HG03521 (cell line): ENCODE measurements at regions not wholly inside any gene's neighbourhood (a gene's known extent, or its start where the extent isn't known, plus 50 kb on each side); places are given as distances from the start of the nearest gene placed in this dataset.

Experiments
- ATAC-seq: cut with Tn5 transposase; IDR thresholded peaks from one replicate; pipeline ENCODE4 v1.9.1; 2021; ENCODE audit warnings: mild to moderate bottlenecking, moderate library complexity; ENCODE audit not compliant: unreplicated experiment

GRCh38 chr7:79877874-79878465 is 256.7 kb upstream of the GNAI1 start:
- ATAC-seq = no peak

GRCh38 chr7:79876848-79877252 is 257.8 kb upstream of the GNAI1 start:
- no peak for ATAC-seq

GRCh38 chr7:79874797-79875196 is 259.8 kb upstream of the GNAI1 start:
- ATAC-seq = no peak

GRCh38 chr7:79872176-79872575 is 262.5 kb upstream of the GNAI1 start:
- no peak for ATAC-seq

GRCh38 chr7:79868010-79868409 is 266.6 kb upstream of the GNAI1 start:
- no peak for ATAC-seq

- ATAC-seq = no peak
Measured at GRCh38 chr7:79862447-79863210, 272.0 kb upstream of the GNAI1 start.

- ATAC-seq = no peak
Measured at GRCh38 chr7:79855172-79855571, 279.5 kb upstream of the GNAI1 start.

GRCh38 chr7:79854621-79855020 is 280.0 kb upstream of the GNAI1 start:
- ATAC-seq = no peak

- no peak for ATAC-seq
Measured at GRCh38 chr7:79837915-79838314, 296.7 kb upstream of the GNAI1 start.

GRCh38 chr7:79833616-79834015 is 301.0 kb upstream of the GNAI1 start:
- ATAC-seq = no peak

- ATAC-seq = no peak
Measured at GRCh38 chr7:79828866-79829265, 305.8 kb upstream of the GNAI1 start.

GRCh38 chr7:79823246-79823951 is 311.2 kb upstream of the GNAI1 start:
- no peak for ATAC-seq

- no peak for ATAC-seq
Measured at GRCh38 chr7:79822620-79823240, 311.9 kb upstream of the GNAI1 start.

- ATAC-seq = no peak
Measured at GRCh38 chr7:79820387-79820786, 314.2 kb upstream of the GNAI1 start.

GRCh38 chr7:79810916-79811315 is 323.7 kb upstream of the GNAI1 start:
- ATAC-seq = no peak

GRCh38 chr7:79806161-79806734 is 328.4 kb upstream of the GNAI1 start:
- ATAC-seq = no peak

- ATAC-seq = no peak
Measured at GRCh38 chr7:79790656-79791262, 337.3 kb upstream of the MAGI2 start.

- ATAC-seq = no peak
Measured at GRCh38 chr7:79789584-79790345, 336.3 kb upstream of the MAGI2 start.

- no peak for ATAC-seq
Measured at GRCh38 chr7:79787623-79788022, 334.2 kb upstream of the MAGI2 start.

GRCh38 chr7:79787096-79787495 is 333.6 kb upstream of the MAGI2 start:
- no peak for ATAC-seq
